Stomach (tissue), 4 donors: ENCODE measurements at regions not wholly inside any gene's neighbourhood (a gene's known extent, or its start where the extent isn't known, plus 50 kb on each side); places are given as distances from the start of the nearest gene placed in this dataset.

ENCODE experiments used
- POLR2A ChIP-seq, 4 donors: fragments of 450-650 bp; IDR thresholded peaks; one replicate each; pipeline ENCODE4 v1.6.1; 2016; ENCODE audit warnings: antibody characterized with exemption in 4 of 4, control low read depth in 2 of 4, mild to moderate bottlenecking in 1 of 4, moderate library complexity in 1 of 4
- POLR2AphosphoS5 ChIP-seq, 3 donors: sonication (generic); formaldehyde crosslinking; IDR thresholded peaks; one replicate each; pipeline ENCODE4 v1.6.1; 2016; ENCODE audit warnings: antibody characterized with exemption in 3 of 3
- TF ChIP-seq, protein P1 (sequence below), 7 experiments: fragments of 450-650 bp in 4 of 7; fragments of 200-600 bp in 3 of 7; sonication (generic) in 3 of 7; IDR thresholded peaks; one replicate each; pipeline ENCODE4 v1.5.1; 2016 to 2019; ENCODE audit warnings: antibody characterized with exemption in 7 of 7, control low read depth in 2 of 7, mild to moderate bottlenecking in 1 of 7

DNA sequence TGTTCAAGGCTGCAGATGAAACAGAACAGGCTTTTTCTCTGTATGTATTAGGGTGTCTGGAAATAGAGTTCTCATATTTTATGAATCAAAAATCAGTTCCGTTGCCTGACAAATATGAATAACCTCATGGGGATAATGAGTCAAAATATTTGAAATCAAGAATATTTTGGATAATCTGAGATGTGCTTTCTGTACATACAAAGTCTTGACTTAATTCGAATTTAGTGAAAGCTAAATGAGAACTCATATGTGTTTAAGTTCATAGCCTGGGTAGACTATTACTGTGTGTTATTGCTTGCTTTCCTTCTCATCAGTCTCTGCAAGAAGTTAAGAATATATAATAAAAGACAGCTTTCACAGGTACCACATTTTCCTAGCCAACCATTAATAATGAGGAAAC lies 689.0 kb downstream of the REEP3 start:
- TF ChIP-seq POLR2A (IDR thresholded peaks at IDR 0.05) (no peak), POLR2AphosphoS5 (IDR thresholded peaks at IDR 0.05) (no peak)
- TF ChIP-seq, protein P1, sequence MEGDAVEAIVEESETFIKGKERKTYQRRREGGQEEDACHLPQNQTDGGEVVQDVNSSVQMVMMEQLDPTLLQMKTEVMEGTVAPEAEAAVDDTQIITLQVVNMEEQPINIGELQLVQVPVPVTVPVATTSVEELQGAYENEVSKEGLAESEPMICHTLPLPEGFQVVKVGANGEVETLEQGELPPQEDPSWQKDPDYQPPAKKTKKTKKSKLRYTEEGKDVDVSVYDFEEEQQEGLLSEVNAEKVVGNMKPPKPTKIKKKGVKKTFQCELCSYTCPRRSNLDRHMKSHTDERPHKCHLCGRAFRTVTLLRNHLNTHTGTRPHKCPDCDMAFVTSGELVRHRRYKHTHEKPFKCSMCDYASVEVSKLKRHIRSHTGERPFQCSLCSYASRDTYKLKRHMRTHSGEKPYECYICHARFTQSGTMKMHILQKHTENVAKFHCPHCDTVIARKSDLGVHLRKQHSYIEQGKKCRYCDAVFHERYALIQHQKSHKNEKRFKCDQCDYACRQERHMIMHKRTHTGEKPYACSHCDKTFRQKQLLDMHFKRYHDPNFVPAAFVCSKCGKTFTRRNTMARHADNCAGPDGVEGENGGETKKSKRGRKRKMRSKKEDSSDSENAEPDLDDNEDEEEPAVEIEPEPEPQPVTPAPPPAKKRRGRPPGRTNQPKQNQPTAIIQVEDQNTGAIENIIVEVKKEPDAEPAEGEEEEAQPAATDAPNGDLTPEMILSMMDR (IDR thresholded peaks at IDR 0.05): no peak
